Sigmoid colon (tissue), 4 donors: ENCODE measurements at regions not wholly inside any gene's neighbourhood (a gene's known extent, or its start where the extent isn't known, plus 50 kb on each side); places are given as distances from the start of the nearest gene placed in this dataset.

Experiments
- EP300 ChIP-seq, 4 donors: sonication (generic); formaldehyde crosslinking; IDR thresholded peaks; one replicate each; pipeline ENCODE4 v1.6.1; 2017; ENCODE audit warnings: antibody characterized with exemption in 4 of 4
- POLR2A ChIP-seq, 2 donors: fragments of 450-650 bp; IDR thresholded peaks; one replicate each; pipeline ENCODE4 v1.6.1; 2016; ENCODE audit warnings: antibody characterized with exemption in 2 of 2, mild to moderate bottlenecking in 2 of 2, moderate library complexity in 2 of 2
- POLR2AphosphoS5 ChIP-seq, 4 donors: sonication (generic); formaldehyde crosslinking; IDR thresholded peaks; one replicate each; pipeline ENCODE4 v1.6.1; 2017; ENCODE audit warnings: antibody characterized with exemption in 4 of 4
- TF ChIP-seq, protein P1 (sequence below), 4 experiments: fragments of 450-650 bp in 3 of 4; fragments of 200-600 bp in 1 of 4; IDR thresholded peaks; one replicate each; pipeline ENCODE4 v1.5.1; 2016 to 2019; ENCODE audit warnings: antibody characterized with exemption in 4 of 4, mild to moderate bottlenecking in 3 of 4, moderate library complexity in 2 of 4

DNA sequence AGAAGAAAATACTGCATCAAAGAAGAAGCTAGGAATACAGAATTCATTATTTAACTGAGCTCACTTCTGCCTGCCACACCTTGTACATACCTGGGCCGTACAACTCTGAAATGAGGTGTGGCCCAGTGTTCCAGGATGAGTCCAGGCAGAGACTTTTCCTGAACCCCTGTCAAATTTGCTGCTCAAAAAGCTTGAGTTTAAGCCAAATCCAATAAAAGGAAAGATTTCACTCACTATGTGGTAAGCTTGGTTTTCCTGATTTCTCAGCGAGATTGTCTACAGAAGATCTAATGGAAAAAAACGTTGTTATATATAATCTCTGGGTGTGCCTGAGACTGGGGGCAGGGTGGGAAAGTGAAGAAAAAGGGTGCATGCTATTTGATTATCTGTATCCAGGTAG is 72.1 kb upstream of the EGFR start:
- TF ChIP-seq, protein P1, sequence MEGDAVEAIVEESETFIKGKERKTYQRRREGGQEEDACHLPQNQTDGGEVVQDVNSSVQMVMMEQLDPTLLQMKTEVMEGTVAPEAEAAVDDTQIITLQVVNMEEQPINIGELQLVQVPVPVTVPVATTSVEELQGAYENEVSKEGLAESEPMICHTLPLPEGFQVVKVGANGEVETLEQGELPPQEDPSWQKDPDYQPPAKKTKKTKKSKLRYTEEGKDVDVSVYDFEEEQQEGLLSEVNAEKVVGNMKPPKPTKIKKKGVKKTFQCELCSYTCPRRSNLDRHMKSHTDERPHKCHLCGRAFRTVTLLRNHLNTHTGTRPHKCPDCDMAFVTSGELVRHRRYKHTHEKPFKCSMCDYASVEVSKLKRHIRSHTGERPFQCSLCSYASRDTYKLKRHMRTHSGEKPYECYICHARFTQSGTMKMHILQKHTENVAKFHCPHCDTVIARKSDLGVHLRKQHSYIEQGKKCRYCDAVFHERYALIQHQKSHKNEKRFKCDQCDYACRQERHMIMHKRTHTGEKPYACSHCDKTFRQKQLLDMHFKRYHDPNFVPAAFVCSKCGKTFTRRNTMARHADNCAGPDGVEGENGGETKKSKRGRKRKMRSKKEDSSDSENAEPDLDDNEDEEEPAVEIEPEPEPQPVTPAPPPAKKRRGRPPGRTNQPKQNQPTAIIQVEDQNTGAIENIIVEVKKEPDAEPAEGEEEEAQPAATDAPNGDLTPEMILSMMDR (IDR thresholded peaks at IDR 0.05) = no peak
- TF ChIP-seq POLR2AphosphoS5 (IDR thresholded peaks at IDR 0.05) (no peak), POLR2A (IDR thresholded peaks at IDR 0.05) (no peak), EP300 (IDR thresholded peaks at IDR 0.05) (no peak)
